ENCODE measurements at regions not wholly inside any gene's neighbourhood (a gene's known extent, or its start where the extent isn't known, plus 50 kb on each side); places are given as distances from the start of the nearest gene placed in this dataset.

DNA sequence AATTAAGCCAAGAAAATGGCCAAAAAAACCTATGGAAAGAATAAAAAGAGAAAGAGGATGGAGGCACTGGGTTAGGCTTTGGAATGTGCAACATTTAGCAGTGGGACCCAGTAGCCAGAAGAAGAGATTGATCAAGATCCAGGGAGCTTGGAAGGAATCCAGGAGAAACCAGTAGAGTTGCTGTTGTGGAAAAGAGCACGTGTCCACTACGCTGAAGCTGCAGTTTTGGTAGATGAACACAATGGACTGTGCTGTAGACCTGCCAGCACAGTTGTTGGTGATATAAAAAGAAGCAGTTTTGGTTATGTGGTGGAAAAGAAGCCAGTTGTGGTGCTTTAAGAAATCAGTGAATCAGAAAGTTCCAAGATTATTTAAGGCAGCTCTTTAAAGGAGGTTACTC is 802.2 kb upstream of the POM121L12 start:
- POLR2A ChIA-PET (ENCODE audit: unreplicated experiment): no interaction called here
- Histone ChIP-seq H3K4me1 (ENCODE audit: control insufficient read depth, insufficient read depth, low read length) (no peaks in the 10 kb centered on the region), H3K9me1 (ENCODE audit: insufficient read depth, low read length) (no peaks in the 10 kb centered on the region), H3K36me3 (ENCODE audit: control insufficient read depth, insufficient read depth, low read length) (no peaks in the 10 kb centered on the region), H3K9ac (ENCODE audit: low read depth, low read length) (no peak overlapping the region), H4K8ac (ENCODE audit: low read depth in 2 of 2, low read length in 2 of 2) (no peak overlapping the region), H3K79me1 (ENCODE audit: low read depth in 1 of 2, low read length in 2 of 2) (no peaks in the 10 kb centered on the region), H3K27me3 (ENCODE audit: control insufficient read depth, insufficient read depth, low read length) (no peaks in the 10 kb centered on the region), H2AFZ (replicated peaks; ENCODE audit: low read length, poor library complexity) (no peak overlapping the region), H3K4me3 (ENCODE audit: insufficient read depth, low read depth, low read length) (no peak overlapping the region), H3K9me3 (ENCODE audit: control insufficient read depth, insufficient read depth, low read length) (peaks cover 8% of the 10 kb centered on the region), H2AK5ac (ENCODE audit: low read depth, low read length) (no peak overlapping the region), H2BK15ac (ENCODE audit: low read depth, low read length) (no peak overlapping the region), H3K27ac (ENCODE audit: insufficient read depth, low read length) (no peak overlapping the region), H3K14ac (replicated peaks; ENCODE audit: low read depth, low read length) (no peak overlapping the region), H4K91ac (ENCODE audit: insufficient read depth, low read depth, low read length) (no peak overlapping the region), H3K23ac (ENCODE audit: low read depth, low read length) (no peak overlapping the region), H3K4me2 (ENCODE audit: low read depth, low read length) (no peak overlapping the region), H2BK20ac (ENCODE audit: low read depth, low read length) (no peak overlapping the region), H4K20me1 (ENCODE audit: insufficient read depth, low read length) (no peaks in the 10 kb centered on the region), H4K5ac (ENCODE audit: low read depth, low read length) (no peak overlapping the region), H2BK120ac (ENCODE audit: low read depth, low read length) (no peak overlapping the region), H3K56ac (ENCODE audit: extremely low read depth, insufficient read depth, low read length) (no peak overlapping the region), H2BK5ac (ENCODE audit: low read depth, low read length, poor library complexity, severe bottlenecking) (no peak overlapping the region), H3K18ac (ENCODE audit: low read depth, low read length) (no peak overlapping the region), H3K4ac (ENCODE audit: low read depth, low read length) (no peak overlapping the region), H2AK9ac (replicated peaks; ENCODE audit: low read depth, low read length, poor library complexity) (no peak overlapping the region)
- TF ChIP-seq BHLHE40 (IDR thresholded peaks at IDR 0.05; ENCODE audit: low read depth, low read length): no peak
- no peak for TF ChIP-seq CTCF (conservative IDR thresholded peaks at IDR 0.05; ENCODE audit: low read depth, low read length)
- no peak for TF ChIP-seq RAD21 (IDR thresholded peaks at IDR 0.05; ENCODE audit: low read length)
- TF ChIP-seq CHD1 (IDR thresholded peaks at IDR 0.05; ENCODE audit: low read depth, low read length): no peak
- TF ChIP-seq, protein P1, sequence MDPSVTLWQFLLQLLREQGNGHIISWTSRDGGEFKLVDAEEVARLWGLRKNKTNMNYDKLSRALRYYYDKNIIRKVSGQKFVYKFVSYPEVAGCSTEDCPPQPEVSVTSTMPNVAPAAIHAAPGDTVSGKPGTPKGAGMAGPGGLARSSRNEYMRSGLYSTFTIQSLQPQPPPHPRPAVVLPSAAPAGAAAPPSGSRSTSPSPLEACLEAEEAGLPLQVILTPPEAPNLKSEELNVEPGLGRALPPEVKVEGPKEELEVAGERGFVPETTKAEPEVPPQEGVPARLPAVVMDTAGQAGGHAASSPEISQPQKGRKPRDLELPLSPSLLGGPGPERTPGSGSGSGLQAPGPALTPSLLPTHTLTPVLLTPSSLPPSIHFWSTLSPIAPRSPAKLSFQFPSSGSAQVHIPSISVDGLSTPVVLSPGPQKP (IDR thresholded peaks at IDR 0.05; ENCODE audit: borderline replicate concordance, low read depth, low read length): no peak
- no peak for TF ChIP-seq POLR2A (IDR thresholded peaks at IDR 0.05; ENCODE audit: low read depth, low read length)
- no peak for TF ChIP-seq RCOR1 (IDR thresholded peaks at IDR 0.05; ENCODE audit: insufficient replicate concordance, low read length)
- TF ChIP-seq, protein P2, sequence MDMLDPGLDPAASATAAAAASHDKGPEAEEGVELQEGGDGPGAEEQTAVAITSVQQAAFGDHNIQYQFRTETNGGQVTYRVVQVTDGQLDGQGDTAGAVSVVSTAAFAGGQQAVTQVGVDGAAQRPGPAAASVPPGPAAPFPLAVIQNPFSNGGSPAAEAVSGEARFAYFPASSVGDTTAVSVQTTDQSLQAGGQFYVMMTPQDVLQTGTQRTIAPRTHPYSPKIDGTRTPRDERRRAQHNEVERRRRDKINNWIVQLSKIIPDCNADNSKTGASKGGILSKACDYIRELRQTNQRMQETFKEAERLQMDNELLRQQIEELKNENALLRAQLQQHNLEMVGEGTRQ (IDR thresholded peaks at IDR 0.05; ENCODE audit: low read depth, low read length): no peak
- TF ChIP-seq RFX5 (IDR thresholded peaks at IDR 0.05; ENCODE audit: low read depth, low read length): no peak
- no peak for TF ChIP-seq MXI1 (IDR thresholded peaks at IDR 0.05; ENCODE audit: borderline replicate concordance, low read depth, low read length)
- no peak for TF ChIP-seq NFE2L2 (IDR thresholded peaks at IDR 0.05; ENCODE audit: low read depth, low read length)
- TF ChIP-seq FOS (IDR thresholded peaks at IDR 0.05; ENCODE audit: low read depth, low read length): no peak
- no peak for TF ChIP-seq MAZ (IDR thresholded peaks at IDR 0.05; ENCODE audit: borderline replicate concordance, low read depth, low read length)
- TF ChIP-seq CEBPB (IDR thresholded peaks at IDR 0.05; ENCODE audit: low read depth, low read length): no peak
- TF ChIP-seq MAFK (IDR thresholded peaks at IDR 0.05; ENCODE audit: low read depth, low read length): no peak
- no peak for TF ChIP-seq SMC3 (IDR thresholded peaks at IDR 0.05; ENCODE audit: low read depth, low read length)
- dilution Hi-C loops (cut with HindIII; ENCODE audit: low sequenced_read_pairs, unreplicated experiment) (no loop called here), in situ Hi-C loops (cut with MboI; ENCODE audit: low sequenced_read_pairs) (no loop called here), intact Hi-C loops (cut with micrococcal nuclease) (no loop called here)
- CTCF ChIA-PET: no interaction called here
- ATAC-seq (ENCODE audit: low read depth) (no peak), DNase-seq (no peak)
- WGBS, 2 experiments (ENCODE audit: extremely low coverage in 2 of 2, insufficient read length in 1 of 2): no CpG with 5 or more reads among the region's 2 CpGs
- BruUV-seq (replicated peaks): no TSS peak
